SK-N-SH treated with all-trans-retinoic acid at 6 μM for 48 hours (cell line): ENCODE measurements at regions not wholly inside any gene's neighbourhood (a gene's known extent, or its start where the extent isn't known, plus 50 kb on each side); places are given as distances from the start of the nearest gene placed in this dataset.

Experiments used
- ATAC-seq: fragments of 200-7000 bp; cut with Tn5 transposase; 3 replicates; pipeline ENCODE4 v1.9.1; 2020; ENCODE audit warnings: mild to moderate bottlenecking, moderate library complexity
- ARNTL ChIP-seq: fragments of 450-650 bp; formaldehyde crosslinking; IDR thresholded peaks from 2 replicates; pipeline ENCODE4 v1.5.0; 2020; ENCODE audit warnings: low read depth, mild to moderate bottlenecking, moderate library complexity, borderline replicate concordance
- BACH2 ChIP-seq: fragments of 250-450 bp; sonication (Bioruptor Pico); IDR thresholded peaks from 2 replicates; pipeline ENCODE4 v1.9.0; 2021; ENCODE audit warnings: mild to moderate bottlenecking, borderline replicate concordance
- CSDC2 ChIP-seq: fragments of 250-450 bp; sonication (Bioruptor Pico); IDR thresholded peaks from 2 replicates; pipeline ENCODE4 v1.5.0; 2020; ENCODE audit warnings: mild to moderate bottlenecking, moderate library complexity
- ESRRG ChIP-seq: fragments of 250-450 bp; sonication (Bioruptor Pico); IDR thresholded peaks from 2 replicates; pipeline ENCODE4 v1.6.1; 2021; ENCODE audit warnings: mild to moderate bottlenecking
- GLIS3 ChIP-seq: fragments of 250-450 bp; sonication (Bioruptor Pico); IDR thresholded peaks from 2 replicates; pipeline ENCODE4 v1.5.0; 2020; ENCODE audit warnings: mild to moderate bottlenecking, moderate library complexity
- ISL1 ChIP-seq: fragments of 250-450 bp; sonication (Bioruptor Pico); IDR thresholded peaks from 2 replicates; pipeline ENCODE4 v2.1.2; 2022; ENCODE audit warnings: mild to moderate bottlenecking, moderate library complexity
- OSR1 ChIP-seq: fragments of 250-450 bp; sonication (Bioruptor Pico); IDR thresholded peaks from 2 replicates; pipeline ENCODE4 v1.8.0; 2022; ENCODE audit warnings: moderate library complexity, mild to moderate bottlenecking, inconsistent platforms
- PPARA ChIP-seq: fragments of 250-450 bp; sonication (Bioruptor Pico); IDR thresholded peaks from 2 replicates; pipeline ENCODE4 v1.5.0; 2020; ENCODE audit warnings: mild to moderate bottlenecking, borderline replicate concordance
- RARB ChIP-seq: fragments of 250-450 bp; sonication (Bioruptor Pico); IDR thresholded peaks from 2 replicates; pipeline ENCODE4 v1.8.0; 2021; ENCODE audit warnings: mild to moderate bottlenecking, moderate library complexity
- SNAI2 ChIP-seq: fragments of 250-450 bp; sonication (Bioruptor Pico); IDR thresholded peaks from 2 replicates; pipeline ENCODE4 v1.5.0; 2020; ENCODE audit warnings: mild to moderate bottlenecking, moderate library complexity
- TCF4 ChIP-seq: fragments of 250-450 bp; sonication (Bioruptor Pico); IDR thresholded peaks from 2 replicates; pipeline ENCODE4 v1.8.0; 2021; ENCODE audit warnings: mild to moderate bottlenecking, moderate library complexity, borderline replicate concordance
- TOX ChIP-seq: fragments of 250-450 bp; sonication (Bioruptor Pico); IDR thresholded peaks from 2 replicates; pipeline ENCODE4 v1.8.0; 2021; ENCODE audit warnings: mild to moderate bottlenecking, moderate library complexity, borderline replicate concordance
- ZC3H10 ChIP-seq: fragments of 250-450 bp; sonication (Bioruptor Pico); IDR thresholded peaks from 2 replicates; pipeline ENCODE4 v1.5.1; 2021; ENCODE audit warnings: mild to moderate bottlenecking, moderate library complexity
- ZFP30 ChIP-seq: fragments of 450-650 bp; formaldehyde crosslinking; IDR thresholded peaks from 2 replicates; pipeline ENCODE4 v1.5.0; 2022; ENCODE audit warnings: mild to moderate bottlenecking, moderate library complexity
- ZNF565 ChIP-seq: fragments of 450-650 bp; formaldehyde crosslinking; conservative IDR thresholded peaks from 2 replicates; pipeline ENCODE4 v1.5.0; 2020; ENCODE audit warnings: low read depth, mild to moderate bottlenecking, moderate library complexity
- ZNF70 ChIP-seq: fragments of 450-650 bp; formaldehyde crosslinking; IDR thresholded peaks from 2 replicates; pipeline ENCODE4 v1.5.0; 2020; ENCODE audit warnings: mild to moderate bottlenecking, moderate library complexity
- ZNF8 ChIP-seq: fragments of 450-650 bp; formaldehyde crosslinking; IDR thresholded peaks from 2 replicates; pipeline ENCODE4 v1.5.0; 2020; ENCODE audit warnings: mild to moderate bottlenecking, moderate library complexity
- TF ChIP-seq, protein P1 (sequence below): fragments of 250-450 bp; sonication (Bioruptor Pico); IDR thresholded peaks from 2 replicates; pipeline ENCODE4 v1.5.1; 2020; ENCODE audit warnings: low read depth, mild to moderate bottlenecking, moderate library complexity
- TF ChIP-seq, protein P2 (sequence below): fragments of 250-450 bp; sonication (Bioruptor Pico); IDR thresholded peaks from 2 replicates; pipeline ENCODE4 v1.8.0; 2020; ENCODE audit warnings: mild to moderate bottlenecking, moderate library complexity, borderline replicate concordance
- TF ChIP-seq, protein P3 (sequence below): fragments of 250-450 bp; sonication (Bioruptor Pico); IDR thresholded peaks from 2 replicates; pipeline ENCODE4 v1.8.0; 2021; ENCODE audit warnings: low read depth, mild to moderate bottlenecking, moderate library complexity, borderline replicate concordance
- TF ChIP-seq, protein P4 (sequence below): fragments of 250-450 bp; sonication (Bioruptor Pico); IDR thresholded peaks from 2 replicates; pipeline ENCODE4 v1.5.1; 2021; ENCODE audit warnings: mild to moderate bottlenecking, moderate library complexity
- TF ChIP-seq, protein P5 (sequence below): fragments of 250-450 bp; sonication (Bioruptor Pico); IDR thresholded peaks from 2 replicates; pipeline ENCODE4 v1.5.0; 2020; ENCODE audit warnings: mild to moderate bottlenecking, moderate library complexity

DNA sequence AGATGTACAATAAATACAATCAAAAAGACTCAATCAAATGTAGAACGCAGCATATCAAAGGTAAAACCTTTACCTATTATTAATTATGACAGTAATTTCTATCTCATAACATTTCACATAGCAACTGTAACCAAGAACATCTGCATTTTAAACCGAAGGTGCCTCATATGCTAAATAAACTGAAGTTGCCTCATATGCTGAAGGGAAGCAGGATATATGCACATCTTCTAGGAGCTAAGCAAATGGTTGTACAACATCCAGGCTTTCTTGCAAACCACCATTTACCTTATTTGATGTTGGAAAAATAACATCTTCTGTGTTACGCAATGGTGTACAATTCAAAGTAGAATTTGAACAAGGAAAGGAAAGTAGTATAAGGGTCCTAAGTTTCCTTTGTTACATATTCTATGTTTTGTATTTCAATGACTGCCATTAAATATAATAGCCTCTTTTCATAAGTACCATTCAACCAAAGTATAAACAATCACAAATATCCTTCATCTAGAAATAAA lies 145.9 kb downstream of the SATB1 start:
- no peak for ATAC-seq
- TF ChIP-seq, protein P1, sequence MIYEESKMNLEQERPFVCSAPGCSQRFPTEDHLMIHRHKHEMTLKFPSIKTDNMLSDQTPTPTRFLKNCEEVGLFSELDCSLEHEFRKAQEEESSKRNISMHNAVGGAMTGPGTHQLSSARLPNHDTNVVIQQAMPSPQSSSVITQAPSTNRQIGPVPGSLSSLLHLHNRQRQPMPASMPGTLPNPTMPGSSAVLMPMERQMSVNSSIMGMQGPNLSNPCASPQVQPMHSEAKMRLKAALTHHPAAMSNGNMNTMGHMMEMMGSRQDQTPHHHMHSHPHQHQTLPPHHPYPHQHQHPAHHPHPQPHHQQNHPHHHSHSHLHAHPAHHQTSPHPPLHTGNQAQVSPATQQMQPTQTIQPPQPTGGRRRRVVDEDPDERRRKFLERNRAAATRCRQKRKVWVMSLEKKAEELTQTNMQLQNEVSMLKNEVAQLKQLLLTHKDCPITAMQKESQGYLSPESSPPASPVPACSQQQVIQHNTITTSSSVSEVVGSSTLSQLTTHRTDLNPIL (CRISPR knock-in tag) = no peak
- TF ChIP-seq, protein P2, sequence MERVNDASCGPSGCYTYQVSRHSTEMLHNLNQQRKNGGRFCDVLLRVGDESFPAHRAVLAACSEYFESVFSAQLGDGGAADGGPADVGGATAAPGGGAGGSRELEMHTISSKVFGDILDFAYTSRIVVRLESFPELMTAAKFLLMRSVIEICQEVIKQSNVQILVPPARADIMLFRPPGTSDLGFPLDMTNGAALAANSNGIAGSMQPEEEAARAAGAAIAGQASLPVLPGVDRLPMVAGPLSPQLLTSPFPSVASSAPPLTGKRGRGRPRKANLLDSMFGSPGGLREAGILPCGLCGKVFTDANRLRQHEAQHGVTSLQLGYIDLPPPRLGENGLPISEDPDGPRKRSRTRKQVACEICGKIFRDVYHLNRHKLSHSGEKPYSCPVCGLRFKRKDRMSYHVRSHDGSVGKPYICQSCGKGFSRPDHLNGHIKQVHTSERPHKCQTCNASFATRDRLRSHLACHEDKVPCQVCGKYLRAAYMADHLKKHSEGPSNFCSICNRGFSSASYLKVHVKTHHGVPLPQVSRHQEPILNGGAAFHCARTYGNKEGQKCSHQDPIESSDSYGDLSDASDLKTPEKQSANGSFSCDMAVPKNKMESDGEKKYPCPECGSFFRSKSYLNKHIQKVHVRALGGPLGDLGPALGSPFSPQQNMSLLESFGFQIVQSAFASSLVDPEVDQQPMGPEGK (CRISPR knock-in tag) = no peak
- no peak for TF ChIP-seq ZNF8
- no peak for TF ChIP-seq PPARA (CRISPR knock-in tag)
- TF ChIP-seq, all 23 proteins: peak for 0

DNA sequence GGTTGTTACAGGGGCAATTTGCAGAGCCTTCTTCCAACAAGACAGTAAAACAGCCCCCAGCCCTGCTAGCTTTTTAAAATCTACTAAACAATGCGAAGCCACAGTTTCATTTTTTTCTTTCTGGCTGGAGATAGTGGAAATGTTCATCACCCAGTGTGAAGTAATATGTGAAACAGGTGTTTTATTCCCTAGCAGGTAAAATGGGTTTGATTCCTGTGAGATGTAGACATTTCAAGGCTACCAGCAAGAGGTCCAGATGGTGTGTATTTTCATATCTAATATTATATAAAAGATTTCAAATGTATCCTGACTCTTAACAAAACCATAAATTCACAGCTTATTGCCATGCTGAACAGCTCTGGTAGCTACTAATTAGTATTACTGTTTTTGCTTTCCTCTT lies 160.3 kb downstream of the SATB1 start:
- TF ChIP-seq, protein P3, sequence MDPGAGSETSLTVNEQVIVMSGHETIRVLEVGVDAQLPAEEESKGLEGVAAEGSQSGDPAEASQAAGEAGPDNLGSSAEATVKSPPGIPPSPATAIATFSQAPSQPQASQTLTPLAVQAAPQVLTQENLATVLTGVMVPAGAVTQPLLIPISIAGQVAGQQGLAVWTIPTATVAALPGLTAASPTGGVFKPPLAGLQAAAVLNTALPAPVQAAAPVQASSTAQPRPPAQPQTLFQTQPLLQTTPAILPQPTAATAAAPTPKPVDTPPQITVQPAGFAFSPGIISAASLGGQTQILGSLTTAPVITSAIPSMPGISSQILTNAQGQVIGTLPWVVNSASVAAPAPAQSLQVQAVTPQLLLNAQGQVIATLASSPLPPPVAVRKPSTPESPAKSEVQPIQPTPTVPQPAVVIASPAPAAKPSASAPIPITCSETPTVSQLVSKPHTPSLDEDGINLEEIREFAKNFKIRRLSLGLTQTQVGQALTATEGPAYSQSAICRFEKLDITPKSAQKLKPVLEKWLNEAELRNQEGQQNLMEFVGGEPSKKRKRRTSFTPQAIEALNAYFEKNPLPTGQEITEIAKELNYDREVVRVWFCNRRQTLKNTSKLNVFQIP (CRISPR knock-in tag) = no peak
- TF ChIP-seq OSR1 (CRISPR knock-in tag) (no peak), ZNF8 (no peak)
- TF ChIP-seq, all 23 proteins: peak for 0
- no peak for ATAC-seq

DNA sequence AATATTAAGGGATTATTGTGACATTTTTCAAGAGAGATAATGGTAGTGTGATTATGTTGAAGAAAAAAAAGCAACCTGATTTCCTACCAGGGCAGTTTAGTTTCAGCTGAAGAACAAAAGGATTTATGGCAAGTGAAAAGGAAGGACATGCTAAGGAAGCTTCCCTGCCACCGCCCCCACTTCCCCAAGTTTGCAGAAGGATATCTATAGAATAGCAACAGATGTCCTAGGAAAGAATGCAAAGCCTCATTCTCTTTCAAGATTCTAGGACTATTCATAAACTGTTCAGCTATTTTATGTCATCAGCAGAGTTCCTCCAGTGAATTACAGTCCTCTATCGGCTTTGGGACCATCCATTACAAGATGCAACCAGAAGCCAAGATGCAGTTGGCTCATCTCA lies 160.8 kb downstream of the SATB1 start:
- no peak for ATAC-seq
- no peak for TF ChIP-seq ZNF70 (CRISPR knock-in tag)
- 0 out of 2 replicates have a peak, but pooled peaks have one; percentile 17 for TF ChIP-seq ISL1 (CRISPR knock-in tag)

DNA sequence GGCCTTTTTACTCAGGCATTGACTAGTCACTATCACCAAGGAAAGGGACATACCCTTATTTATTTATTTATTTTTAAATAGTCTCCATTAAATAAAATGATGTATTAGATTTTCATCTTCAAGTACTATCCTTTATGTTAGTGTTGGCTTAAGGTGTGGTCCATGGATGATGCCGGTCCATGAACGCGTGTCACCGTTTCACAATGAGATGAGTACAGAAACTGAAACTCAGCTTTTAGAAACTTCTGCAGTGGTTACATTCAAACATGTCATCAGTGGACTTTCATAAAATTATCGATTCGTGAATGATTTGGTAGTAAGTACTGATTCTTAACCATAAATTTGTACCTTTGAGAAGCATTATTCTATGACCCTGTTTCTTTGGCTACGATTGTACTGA lies 166.6 kb downstream of the SATB1 start:
- ATAC-seq = no peak
- no peak for TF ChIP-seq ZNF565 (CRISPR knock-in tag)
- no peak for TF ChIP-seq ARNTL (CRISPR knock-in tag)
- no peak for TF ChIP-seq CSDC2 (CRISPR knock-in tag)
- no peak for TF ChIP-seq BACH2 (CRISPR knock-in tag)
- no peak for TF ChIP-seq GLIS3
- no peak for TF ChIP-seq ESRRG
- TF ChIP-seq TCF4 (CRISPR knock-in tag) = no peak
- no peak for TF ChIP-seq RARB
- TF ChIP-seq, protein P1 (CRISPR knock-in tag) = no peak
- TF ChIP-seq, protein P4, sequence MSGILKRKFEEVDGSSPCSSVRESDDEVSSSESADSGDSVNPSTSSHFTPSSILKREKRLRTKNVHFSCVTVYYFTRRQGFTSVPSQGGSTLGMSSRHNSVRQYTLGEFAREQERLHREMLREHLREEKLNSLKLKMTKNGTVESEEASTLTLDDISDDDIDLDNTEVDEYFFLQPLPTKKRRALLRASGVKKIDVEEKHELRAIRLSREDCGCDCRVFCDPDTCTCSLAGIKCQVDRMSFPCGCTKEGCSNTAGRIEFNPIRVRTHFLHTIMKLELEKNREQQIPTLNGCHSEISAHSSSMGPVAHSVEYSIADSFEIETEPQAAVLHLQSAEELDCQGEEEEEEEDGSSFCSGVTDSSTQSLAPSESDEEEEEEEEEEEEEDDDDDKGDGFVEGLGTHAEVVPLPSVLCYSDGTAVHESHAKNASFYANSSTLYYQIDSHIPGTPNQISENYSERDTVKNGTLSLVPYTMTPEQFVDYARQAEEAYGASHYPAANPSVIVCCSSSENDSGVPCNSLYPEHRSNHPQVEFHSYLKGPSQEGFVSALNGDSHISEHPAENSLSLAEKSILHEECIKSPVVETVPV (CRISPR knock-in tag) = no peak
- TF ChIP-seq, protein P2 (CRISPR knock-in tag) = no peak
- TF ChIP-seq ISL1 (CRISPR knock-in tag) = no peak
- no peak for TF ChIP-seq PPARA (CRISPR knock-in tag)
- no peak for TF ChIP-seq OSR1 (CRISPR knock-in tag)
- no peak for TF ChIP-seq TOX
- TF ChIP-seq, protein P5, sequence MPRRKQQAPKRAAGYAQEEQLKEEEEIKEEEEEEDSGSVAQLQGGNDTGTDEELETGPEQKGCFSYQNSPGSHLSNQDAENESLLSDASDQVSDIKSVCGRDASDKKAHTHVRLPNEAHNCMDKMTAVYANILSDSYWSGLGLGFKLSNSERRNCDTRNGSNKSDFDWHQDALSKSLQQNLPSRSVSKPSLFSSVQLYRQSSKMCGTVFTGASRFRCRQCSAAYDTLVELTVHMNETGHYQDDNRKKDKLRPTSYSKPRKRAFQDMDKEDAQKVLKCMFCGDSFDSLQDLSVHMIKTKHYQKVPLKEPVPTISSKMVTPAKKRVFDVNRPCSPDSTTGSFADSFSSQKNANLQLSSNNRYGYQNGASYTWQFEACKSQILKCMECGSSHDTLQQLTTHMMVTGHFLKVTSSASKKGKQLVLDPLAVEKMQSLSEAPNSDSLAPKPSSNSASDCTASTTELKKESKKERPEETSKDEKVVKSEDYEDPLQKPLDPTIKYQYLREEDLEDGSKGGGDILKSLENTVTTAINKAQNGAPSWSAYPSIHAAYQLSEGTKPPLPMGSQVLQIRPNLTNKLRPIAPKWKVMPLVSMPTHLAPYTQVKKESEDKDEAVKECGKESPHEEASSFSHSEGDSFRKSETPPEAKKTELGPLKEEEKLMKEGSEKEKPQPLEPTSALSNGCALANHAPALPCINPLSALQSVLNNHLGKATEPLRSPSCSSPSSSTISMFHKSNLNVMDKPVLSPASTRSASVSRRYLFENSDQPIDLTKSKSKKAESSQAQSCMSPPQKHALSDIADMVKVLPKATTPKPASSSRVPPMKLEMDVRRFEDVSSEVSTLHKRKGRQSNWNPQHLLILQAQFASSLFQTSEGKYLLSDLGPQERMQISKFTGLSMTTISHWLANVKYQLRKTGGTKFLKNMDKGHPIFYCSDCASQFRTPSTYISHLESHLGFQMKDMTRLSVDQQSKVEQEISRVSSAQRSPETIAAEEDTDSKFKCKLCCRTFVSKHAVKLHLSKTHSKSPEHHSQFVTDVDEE (CRISPR knock-in tag) = no peak
- no peak for TF ChIP-seq SNAI2 (CRISPR knock-in tag)
- no peak for TF ChIP-seq ZC3H10 (CRISPR knock-in tag)
- no peak for TF ChIP-seq ZFP30
- no peak for TF ChIP-seq ZNF8
